ENCODE measurements at regions not wholly inside any gene's neighbourhood (a gene's known extent, or its start where the extent isn't known, plus 50 kb on each side); places are given as distances from the start of the nearest gene placed in this dataset.

DNA sequence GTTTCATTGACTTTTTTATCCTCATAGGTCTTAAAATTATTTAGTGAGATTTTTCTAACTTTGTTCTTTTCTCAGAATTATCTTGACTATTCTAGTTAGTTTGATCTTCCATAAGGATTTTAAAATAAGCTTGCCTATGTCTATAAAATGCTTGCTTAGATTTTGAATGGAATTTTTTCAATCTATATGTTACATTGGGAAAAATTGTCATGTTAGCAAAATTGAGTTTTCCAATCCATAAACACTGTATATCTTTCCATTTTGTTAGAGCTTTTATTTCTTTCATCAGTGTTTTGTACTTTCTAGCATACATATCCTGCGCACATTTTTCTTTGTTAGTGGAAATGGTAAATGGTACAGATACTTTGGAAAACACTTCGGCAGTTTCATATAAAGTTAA lies 312.9 kb downstream of the PDHA2 start:
- in situ Hi-C loops (cut with MboI; ENCODE audit: low pct_unique_long_range_greater_than_20kb, low sequenced_read_pairs) = no loop called here
- no peak for DNase-seq

DNA sequence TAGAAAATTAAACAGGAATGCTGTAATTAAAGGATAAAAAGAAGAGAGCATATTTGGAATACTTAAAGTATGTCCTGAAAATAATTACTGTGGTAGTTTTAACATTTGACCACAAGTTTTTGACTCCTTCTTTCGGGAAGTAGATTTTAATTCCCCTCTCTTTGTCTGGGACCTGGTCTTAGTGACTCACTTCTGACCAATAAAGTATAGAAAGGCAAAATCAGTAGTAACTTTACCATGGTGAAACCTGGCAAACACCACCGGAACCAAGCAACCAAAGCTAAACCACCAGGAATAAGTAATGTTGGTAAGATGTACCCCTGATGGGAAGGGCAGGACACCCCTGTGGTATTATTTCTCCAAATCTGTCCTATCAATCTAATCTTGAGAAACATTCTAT lies 314.8 kb downstream of the PDHA2 start:
- in situ Hi-C loops (cut with MboI; ENCODE audit: low pct_unique_long_range_greater_than_20kb, low sequenced_read_pairs) = no loop called here
- no peak for DNase-seq

DNA sequence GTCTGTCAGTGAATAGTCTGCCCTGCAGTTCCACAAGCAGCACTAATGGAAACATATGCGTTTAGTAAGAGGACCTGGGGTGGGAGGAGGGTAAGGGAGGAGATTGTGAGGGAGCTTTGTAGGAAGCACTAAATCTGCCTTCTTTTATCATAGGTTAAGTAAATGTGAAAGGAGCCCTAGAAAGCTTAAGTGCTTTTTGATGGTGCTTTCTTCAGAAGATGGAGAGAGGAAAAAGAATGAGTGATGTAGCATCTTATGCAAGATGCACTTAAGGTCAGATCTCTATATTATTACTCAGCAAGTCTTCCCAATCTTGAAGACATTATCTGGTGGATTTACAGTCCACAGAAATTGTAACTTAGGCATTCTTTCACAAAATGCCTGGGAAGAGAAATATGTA lies 322.7 kb downstream of the PDHA2 start:
- in situ Hi-C loops (cut with MboI; ENCODE audit: low pct_unique_long_range_greater_than_20kb, low sequenced_read_pairs) = no loop called here
- no peak for DNase-seq

DNA sequence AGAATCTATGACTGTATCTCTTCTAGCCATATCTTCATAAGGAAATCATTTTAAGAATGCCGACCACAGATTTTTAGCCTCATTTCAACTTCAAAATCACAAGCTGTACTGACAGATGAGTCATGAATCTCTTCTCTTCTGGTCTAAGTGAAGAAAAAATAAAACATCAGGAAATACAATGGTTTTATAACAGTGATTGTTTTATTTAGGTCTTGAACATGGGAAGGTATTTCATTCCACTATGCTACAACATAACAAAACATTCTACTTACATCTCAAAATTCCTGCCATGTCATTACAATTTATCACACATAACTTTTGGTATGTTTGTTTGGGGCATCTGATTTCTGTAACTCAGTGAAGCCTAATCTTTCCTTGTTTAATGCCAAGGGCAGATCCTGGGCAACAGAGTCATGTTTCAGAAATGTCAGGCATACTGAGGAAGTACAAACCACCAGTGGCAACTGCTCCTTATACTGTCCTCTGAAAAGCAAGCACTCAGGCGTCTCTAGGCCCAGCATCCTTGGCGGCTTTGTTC lies 325.0 kb downstream of the PDHA2 start:
- DNase-seq = no peak
- in situ Hi-C loops (cut with MboI; ENCODE audit: low pct_unique_long_range_greater_than_20kb, low sequenced_read_pairs) = no loop called here

DNA sequence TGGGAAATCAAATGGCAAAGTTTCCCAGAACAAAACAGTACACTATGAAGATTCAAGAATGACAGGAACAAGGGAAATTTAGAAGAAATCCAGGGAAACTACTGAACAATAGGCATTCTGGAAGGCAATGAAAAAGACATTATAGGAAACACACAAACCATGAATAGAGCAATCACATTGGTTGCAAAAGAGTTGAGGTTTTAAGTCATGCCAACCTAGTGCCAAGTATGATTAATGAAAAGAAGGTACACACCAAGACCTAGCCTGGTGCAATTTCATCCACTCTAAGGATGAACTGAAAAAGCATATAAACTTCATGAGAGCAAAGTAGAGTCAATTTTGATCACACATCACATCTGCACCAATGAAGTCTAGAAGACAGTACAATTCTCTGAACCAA lies 326.9 kb downstream of the PDHA2 start:
- no peak for DNase-seq
- in situ Hi-C loops (cut with MboI; ENCODE audit: low pct_unique_long_range_greater_than_20kb, low sequenced_read_pairs) = no loop called here

DNA sequence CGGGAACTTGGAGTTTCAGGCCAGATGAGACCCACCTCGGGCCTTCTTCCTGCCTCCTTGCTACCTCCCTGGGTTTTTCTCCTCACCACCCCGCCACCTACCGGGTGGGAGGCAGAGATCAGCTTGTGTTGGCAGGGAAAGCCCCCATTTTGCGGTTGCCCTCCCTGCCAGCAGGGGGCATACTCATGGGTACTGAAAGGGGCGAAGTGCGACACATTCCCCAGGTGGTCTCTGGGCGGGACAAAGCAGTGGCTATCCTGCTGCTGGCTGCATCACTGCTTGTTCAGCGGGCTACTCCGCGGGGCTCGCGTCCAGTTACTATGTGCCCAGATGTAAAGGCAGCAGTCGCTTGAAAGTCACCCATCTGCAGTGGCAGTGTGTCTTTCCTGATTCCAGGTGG lies 330.3 kb downstream of the PDHA2 start:
- in situ Hi-C loops (cut with MboI; ENCODE audit: low pct_unique_long_range_greater_than_20kb, low sequenced_read_pairs) = no loop called here
- DNase-seq = no peak

GRCh38 chr4:96173756-96174155 lies 333.9 kb downstream of the PDHA2 start:
- DNase-seq = no peak
- in situ Hi-C loops (cut with MboI; ENCODE audit: low pct_unique_long_range_greater_than_20kb, low sequenced_read_pairs) = no loop called here

DNA sequence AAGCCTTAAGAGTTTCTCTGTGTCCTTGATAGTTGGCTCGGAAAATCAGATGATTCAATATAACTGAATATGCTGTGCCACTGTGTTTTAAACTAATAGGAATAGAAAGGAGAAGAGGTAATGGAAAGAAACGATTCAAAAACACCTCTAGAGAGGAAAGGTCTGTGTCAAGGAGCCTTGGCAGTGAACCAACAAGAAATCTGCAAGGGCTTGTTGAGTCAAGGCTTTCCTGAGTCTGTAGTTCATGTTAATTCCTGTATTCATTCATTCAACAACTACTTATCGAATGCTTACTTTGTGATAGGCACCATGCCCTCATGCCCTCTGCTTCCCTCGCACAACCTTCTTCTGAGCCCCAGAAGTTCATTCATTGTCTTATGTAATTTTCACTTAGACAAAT lies 336.0 kb downstream of the PDHA2 start:
- DNase-seq = no peak
- in situ Hi-C loops (cut with MboI; ENCODE audit: low pct_unique_long_range_greater_than_20kb, low sequenced_read_pairs) = no loop called here

GRCh38 chr4:96183611-96184010 lies 343.7 kb downstream of the PDHA2 start:
- DNase-seq = no peak
- in situ Hi-C loops (cut with MboI; ENCODE audit: low pct_unique_long_range_greater_than_20kb, low sequenced_read_pairs) = no loop called here

GRCh38 chr4:96186593-96186992 lies 346.7 kb downstream of the PDHA2 start:
- no peak for DNase-seq
- in situ Hi-C loops (cut with MboI; ENCODE audit: low pct_unique_long_range_greater_than_20kb, low sequenced_read_pairs) = no loop called here

GRCh38 chr4:96189761-96190160 lies 349.9 kb downstream of the PDHA2 start:
- DNase-seq = no peak
- in situ Hi-C loops (cut with MboI; ENCODE audit: low pct_unique_long_range_greater_than_20kb, low sequenced_read_pairs) = no loop called here

DNA sequence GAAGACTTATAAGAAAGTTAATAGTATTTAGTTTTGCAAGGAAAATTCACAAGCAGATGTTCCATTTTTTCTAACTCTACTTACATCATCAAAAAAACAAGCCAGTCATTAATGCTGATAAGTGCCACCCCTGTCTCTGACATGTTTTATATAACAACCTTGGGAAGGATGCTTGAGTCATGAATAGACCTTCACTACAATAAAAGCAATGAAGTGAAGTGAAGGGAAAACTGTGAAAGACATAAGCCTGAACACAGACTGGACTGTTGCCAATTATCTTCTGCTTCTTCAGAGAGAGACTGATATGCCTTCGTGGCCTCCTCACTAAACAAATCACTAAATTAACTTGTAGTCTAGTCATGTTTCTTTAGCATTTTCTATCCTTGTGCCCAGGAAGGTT lies 353.2 kb downstream of the PDHA2 start:
- in situ Hi-C loops (cut with MboI; ENCODE audit: low pct_unique_long_range_greater_than_20kb, low sequenced_read_pairs) = no loop called here
- DNase-seq = no peak

- no peak for DNase-seq
- in situ Hi-C loops (cut with MboI; ENCODE audit: low pct_unique_long_range_greater_than_20kb, low sequenced_read_pairs) = no loop called here
Observed at GRCh38 chr4:96194993-96195392, 355.1 kb downstream of the PDHA2 start.

DNA sequence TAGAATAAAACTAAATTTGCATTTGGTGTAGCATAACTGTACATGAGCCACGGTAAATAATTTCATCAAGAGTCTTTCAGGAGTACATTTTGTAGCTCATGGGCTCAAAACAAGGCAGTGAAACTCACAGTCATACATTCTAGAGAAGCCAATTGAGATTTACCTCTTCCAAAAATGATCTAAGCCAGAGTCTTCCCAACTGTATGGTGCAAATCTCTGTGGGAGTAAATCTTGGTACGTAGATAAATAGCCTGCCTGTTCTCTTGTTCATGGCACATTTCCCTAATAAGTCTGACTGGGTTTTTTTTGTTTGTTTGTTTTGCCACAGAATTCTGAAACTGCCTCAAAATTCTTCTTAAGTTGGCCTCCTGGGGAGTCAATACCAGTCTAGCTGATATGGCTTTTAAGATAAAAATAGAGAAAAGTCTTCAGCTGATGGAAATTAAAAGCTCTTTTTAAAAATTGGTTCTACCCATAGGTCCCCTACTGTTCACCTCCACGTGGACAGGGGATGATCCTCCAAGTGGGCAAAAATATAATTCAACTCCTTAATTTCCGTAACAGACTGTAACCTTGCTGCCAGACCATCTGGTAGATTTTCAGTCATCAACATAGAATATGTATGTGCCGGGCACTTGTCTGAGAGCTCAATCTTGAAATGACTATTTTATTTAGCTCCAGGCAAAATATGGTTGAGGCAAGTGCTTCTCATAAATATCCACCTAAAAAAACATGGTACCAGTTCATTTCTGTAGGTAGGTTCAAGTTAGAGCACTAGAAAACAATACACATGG lies 365.4 kb downstream of the PDHA2 start:
- DNase-seq = no peak
- in situ Hi-C loops (cut with MboI; ENCODE audit: low pct_unique_long_range_greater_than_20kb, low sequenced_read_pairs) = no loop called here

DNA sequence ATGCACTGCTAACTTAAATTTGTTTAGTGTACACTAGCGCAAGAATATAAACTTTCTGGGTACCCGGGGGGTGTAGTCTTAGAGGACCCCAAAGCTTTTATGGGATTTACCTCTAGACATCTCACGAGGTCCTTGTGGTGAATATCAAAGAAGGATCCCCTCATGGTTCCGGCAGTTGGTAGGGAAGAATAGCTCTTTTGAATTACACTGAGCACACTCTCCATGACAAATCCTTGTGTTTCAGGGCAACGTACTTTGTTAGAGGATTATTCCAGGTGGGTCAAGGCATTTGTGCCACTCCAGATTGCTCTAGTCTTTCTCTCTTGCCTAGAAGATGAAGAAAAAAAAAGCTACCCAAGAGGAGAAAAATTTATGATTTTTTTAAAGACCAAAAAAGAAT lies 387.6 kb downstream of the PDHA2 start:
- DNase-seq = no peak
- in situ Hi-C loops (cut with MboI; ENCODE audit: low pct_unique_long_range_greater_than_20kb, low sequenced_read_pairs) = no loop called here

DNA sequence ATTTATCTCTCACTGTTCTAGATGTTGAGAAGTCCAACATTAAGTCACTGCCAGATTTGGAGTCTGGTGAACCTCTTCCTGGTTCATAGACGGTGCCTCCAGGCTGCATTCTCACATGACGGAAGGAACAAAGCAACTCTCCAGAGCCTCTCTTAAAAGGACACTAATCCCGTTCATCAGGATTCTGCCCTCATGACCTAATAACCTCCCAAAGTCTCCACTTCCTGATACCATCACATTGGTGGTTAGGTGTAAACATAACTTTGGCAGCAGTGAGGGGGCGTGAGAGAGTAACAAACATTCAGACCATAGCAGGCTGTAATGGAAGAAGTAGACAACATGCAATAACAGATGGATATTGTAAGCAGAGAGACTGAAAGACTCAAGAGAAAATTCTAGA lies 388.6 kb downstream of the PDHA2 start:
- no peak for DNase-seq

DNA sequence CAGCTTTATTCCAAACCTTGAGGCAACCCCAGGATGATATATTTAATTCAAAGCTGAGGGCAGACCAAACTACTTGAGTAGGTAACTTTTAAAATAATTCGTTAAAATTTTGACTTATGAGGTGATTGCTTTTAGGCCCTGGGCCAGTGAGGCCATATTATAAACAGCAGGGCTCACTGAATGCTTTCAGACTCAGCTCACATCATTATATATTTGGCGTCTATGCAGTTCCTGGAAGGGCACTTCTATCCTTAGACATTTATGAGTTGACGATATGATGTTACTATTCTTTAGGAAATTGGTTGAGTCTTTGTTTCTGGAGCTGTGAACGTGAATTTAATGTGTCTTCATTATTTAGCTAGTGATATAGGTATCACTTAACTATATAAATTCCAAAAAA lies 400.1 kb downstream of the PDHA2 start:
- in situ Hi-C loops (cut with MboI; ENCODE audit: low pct_unique_long_range_greater_than_20kb, low sequenced_read_pairs) = no loop called here
- no peak for DNase-seq

More for the DNA sequence above, 388.6 kb downstream of the PDHA2 start:
- in situ Hi-C loops (cut with MboI; ENCODE audit: low pct_unique_long_range_greater_than_20kb, low sequenced_read_pairs) = no loop called here

DNA sequence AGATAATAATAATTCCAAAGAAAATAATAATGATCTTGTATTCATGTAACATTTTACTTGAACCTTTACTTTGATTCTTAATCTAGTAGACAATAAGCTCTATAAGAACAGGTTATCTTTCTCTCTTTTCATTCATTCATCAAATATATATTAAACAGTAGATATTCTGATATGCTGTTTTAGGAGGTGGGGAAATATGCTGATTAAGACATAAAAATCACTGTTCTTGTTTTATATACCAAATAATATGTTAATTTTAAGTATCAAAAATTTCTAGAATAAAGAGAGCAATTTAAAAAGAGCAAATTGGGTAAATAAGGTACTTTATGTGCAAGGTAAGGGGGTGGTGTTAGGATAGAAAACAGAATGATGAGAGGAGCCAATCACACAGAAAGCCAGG lies 401.9 kb downstream of the PDHA2 start:
- in situ Hi-C loops (cut with MboI; ENCODE audit: low pct_unique_long_range_greater_than_20kb, low sequenced_read_pairs) = no loop called here
- no peak for DNase-seq

DNA sequence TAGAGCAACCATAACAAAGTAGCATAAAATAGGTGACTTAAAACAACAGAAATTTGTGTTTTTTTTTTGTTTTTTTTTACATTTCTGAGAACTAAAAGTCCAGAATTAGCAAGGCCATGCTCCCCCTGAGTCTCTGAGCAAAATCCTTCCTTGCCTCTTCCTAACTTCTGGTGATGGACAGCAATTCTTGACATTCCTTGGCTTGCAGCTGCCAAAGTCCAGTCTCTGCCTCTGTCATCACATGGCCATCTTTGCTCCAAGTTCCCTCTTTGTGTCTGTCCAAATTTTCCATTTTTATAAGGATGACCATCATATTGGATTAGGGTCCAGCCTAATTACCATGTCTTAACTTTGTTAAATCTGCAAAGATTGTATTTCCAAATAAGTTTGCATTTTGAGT lies 407.2 kb downstream of the PDHA2 start:
- no peak for DNase-seq
- in situ Hi-C loops (cut with MboI; ENCODE audit: low pct_unique_long_range_greater_than_20kb, low sequenced_read_pairs) = no loop called here

DNA sequence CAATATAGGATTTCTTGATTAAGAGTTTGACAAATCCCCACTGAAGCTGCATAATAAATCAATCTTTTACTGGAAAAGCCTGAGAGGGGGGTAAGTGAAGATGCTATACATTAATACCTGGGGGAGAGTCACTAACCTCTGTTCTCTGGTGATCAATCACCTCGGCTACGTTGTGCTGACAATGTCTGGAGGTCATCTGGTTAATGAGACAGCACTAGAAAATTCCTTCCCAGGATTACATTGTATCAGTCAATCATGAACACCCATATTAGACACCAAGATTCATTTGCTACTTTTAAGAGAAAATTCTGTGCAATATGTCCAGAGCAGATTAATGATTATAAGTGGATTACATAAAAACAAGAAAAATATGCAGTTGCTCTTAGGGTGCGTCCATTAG lies 408.3 kb downstream of the PDHA2 start:
- DNase-seq = no peak

DNA sequence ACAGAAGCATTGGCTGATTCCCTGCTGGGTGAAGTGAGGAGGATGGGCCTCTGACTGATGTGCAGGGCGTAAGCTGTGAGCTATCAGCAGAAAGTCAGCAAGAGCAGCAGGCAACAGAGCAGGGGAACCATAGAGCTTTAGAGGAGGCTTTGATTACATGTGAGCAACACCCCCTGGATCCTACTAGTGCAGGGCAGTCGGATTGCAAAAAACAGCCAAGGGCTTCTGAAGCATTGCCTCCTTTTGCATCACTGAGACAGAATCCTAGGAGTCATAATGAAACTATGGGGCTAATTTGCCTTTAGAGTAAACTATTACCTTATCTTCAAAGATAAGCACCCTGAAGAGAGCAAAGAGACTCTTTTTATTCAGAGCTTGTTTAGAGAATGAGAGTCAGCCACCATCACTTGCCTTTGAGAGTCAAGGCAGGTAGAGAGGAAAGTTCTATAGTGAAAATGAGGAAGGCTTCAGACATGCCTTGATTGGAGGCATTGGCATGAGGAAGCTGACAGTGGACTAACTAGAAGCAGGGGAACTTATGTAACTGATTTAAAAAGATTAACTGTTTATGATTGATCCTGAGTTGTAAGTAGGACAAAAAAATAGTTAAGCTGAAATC lies 420.3 kb downstream of the PDHA2 start:
- in situ Hi-C loops (cut with MboI; ENCODE audit: low pct_unique_long_range_greater_than_20kb, low sequenced_read_pairs) = no loop called here
- DNase-seq = no peak

More for the DNA sequence above, 408.3 kb downstream of the PDHA2 start:
- in situ Hi-C loops (cut with MboI; ENCODE audit: low pct_unique_long_range_greater_than_20kb, low sequenced_read_pairs) = no loop called here

Measured in KBM-7 (cell line).